K562 (cell line): ENCODE measurements at regions not wholly inside any gene's neighbourhood (a gene's known extent, or its start where the extent isn't known, plus 50 kb on each side); places are given as distances from the start of the nearest gene placed in this dataset.

Experiments used
- ATAC-seq: fragments of 200-7000 bp; cut with Tn5 transposase; 3 replicates; pipeline ENCODE4 v1.9.1; 2020; ENCODE audit warnings: moderate library complexity
- BruUV-seq: library from RNA; stranded (reverse); fragments of 400-500 nt; replicated peaks from 2 replicates; lab custom pipeline; 2021; lab: Mats Ljungman, UMichigan
- CTCF ChIA-PET: fragments of 300-600 bp; formaldehyde crosslinking; extraction: SDS; loops from one replicate; lab custom pipeline; 2021; ENCODE audit warnings: low intra/inter-chr PET ratio; lab: Yijun Ruan, JAX
- POLR2A ChIA-PET: fragments of 300-600, 350-650 bp; sonication (Branson Sonifier 250); formaldehyde crosslinking; extraction: SDS; loops from one replicate; lab custom pipeline; 2021; ENCODE audit warnings: antibody characterized with exemption, inconsistent platforms; lab: Yijun Ruan, JAX
- DNase-seq, 4 experiments: peaks; one replicate each; pipeline versions ENCODE4 v3.0.0 to v3.0.0-alpha.2; 2011 to 2018; ENCODE audit warnings: low spot score in 3 of 4, mixed read lengths in 3 of 4; ENCODE audit errors: extremely low read depth in 1 of 4
- FAIRE-seq: peaks from 2 replicates; lab custom pipeline; 2011; peaks lifted over from hg19 to GRCh38; lab: Jason Lieb, UNC
- H2AFZ ChIP-seq: 2 replicates; pipeline ENCODE4 v1.6.0; 2011; ENCODE audit warnings: low read depth, low read length, control low read depth, inconsistent platforms
- H3K27ac ChIP-seq: fragments of 200-600 bp; 3 replicates; pipeline ENCODE4 v1.8.0; 2011; ENCODE audit warnings: low read depth, mild to moderate bottlenecking, control low read depth, inconsistent platforms, low read length, moderate library complexity, mixed read lengths; ENCODE audit errors: extremely low read depth
- H3K27me3 ChIP-seq, 2 experiments: fragments of 300-600 bp in 1 of 2; 2 replicates in 1 of 2; 3 replicates in 1 of 2; pipeline versions ENCODE4 v1.6.0 to v1.8.0; 2011; ENCODE audit warnings: inconsistent platforms in 2 of 2, low read length in 2 of 2, mild to moderate bottlenecking in 1 of 2, mixed read lengths in 1 of 2, moderate library complexity in 1 of 2; ENCODE audit not compliant: control insufficient read depth in 2 of 2, insufficient read depth in 2 of 2
- H3K36me3 ChIP-seq: fragments of 300-600 bp; 3 replicates; pipeline ENCODE4 v1.8.0; 2011; ENCODE audit warnings: mild to moderate bottlenecking, low read length, inconsistent platforms; ENCODE audit not compliant: control insufficient read depth, insufficient read depth
- H3K4me1 ChIP-seq, 2 experiments: fragments of 200-600 bp in 1 of 2; replicated peaks in 1 of 2; 2 replicates in 1 of 2; 3 replicates in 1 of 2; pipeline versions ENCODE4 v1.5.1 to v1.8.0; 2011; ENCODE audit warnings: inconsistent platforms in 2 of 2, low read length in 2 of 2, mild to moderate bottlenecking in 1 of 2, mixed read lengths in 1 of 2, moderate library complexity in 1 of 2; ENCODE audit not compliant: control insufficient read depth in 2 of 2, insufficient read depth in 2 of 2
- H3K4me2 ChIP-seq: 2 replicates; pipeline ENCODE4 v1.6.1; 2011; ENCODE audit warnings: low read length, control low read depth, inconsistent platforms, mixed read lengths; ENCODE audit not compliant: insufficient read depth
- H3K4me3 ChIP-seq: fragments of 200-600 bp; sonication (generic), shearing (Covaris generic); 2 replicates; pipeline ENCODE4 v1.5.1; 2016; ENCODE audit warnings: control low read depth, inconsistent platforms
- H3K79me2 ChIP-seq: fragments of 200-600 bp; 3 replicates; pipeline ENCODE4 v1.8.0; 2011; ENCODE audit warnings: low read length, inconsistent platforms; ENCODE audit not compliant: control insufficient read depth, insufficient read depth
- H3K9ac ChIP-seq, 2 experiments: 2 replicates each; pipeline versions ENCODE4 v1.6.0 to v1.6.1; 2011; ENCODE audit warnings: low read depth in 2 of 2, low read length in 2 of 2, control low read depth in 1 of 2, inconsistent platforms in 1 of 2, mild to moderate bottlenecking in 1 of 2, mixed read lengths in 1 of 2; ENCODE audit not compliant: insufficient read depth in 1 of 2
- H3K9me1 ChIP-seq: one replicate; pipeline ENCODE4 v1.6.0; 2011; ENCODE audit warnings: inconsistent platforms, mild to moderate bottlenecking, low read length, moderate library complexity; ENCODE audit not compliant: control insufficient read depth, insufficient read depth
- H3K9me3 ChIP-seq: replicated peaks from 2 replicates; pipeline ENCODE4 v1.5.1; 2011; ENCODE audit warnings: low read depth, low read length, inconsistent platforms; ENCODE audit not compliant: control insufficient read depth, insufficient read depth
- H4K20me1 ChIP-seq: replicated peaks from 2 replicates; pipeline ENCODE4 v1.6.1; 2011; ENCODE audit warnings: low read length, inconsistent platforms, mixed read lengths; ENCODE audit not compliant: control insufficient read depth, insufficient read depth
- ELF4 ChIP-seq: fragments of 450-650 bp; formaldehyde crosslinking; IDR thresholded peaks from 2 replicates; pipeline ENCODE4 v1.4.0; 2022; ENCODE audit warnings: missing genetic modification characterization
- GABPA ChIP-seq: fragments of 200-800 bp; sonication (Bioruptor generic); conservative IDR thresholded peaks from 2 replicates; pipeline ENCODE4 v1.6.1; 2016; ENCODE audit warnings: low read depth, missing genetic modification characterization, missing compliant biosample characterization
- HIVEP1 ChIP-seq: fragments of 250-450 bp; sonication (Bioruptor Pico); IDR thresholded peaks from 2 replicates; pipeline ENCODE4 v1.4.0; 2020; ENCODE audit warnings: mild to moderate bottlenecking
- PATZ1 ChIP-seq: fragments of 250-450 bp; sonication (Bioruptor Pico); IDR thresholded peaks from 2 replicates; pipeline ENCODE4 v1.5.0; 2020; ENCODE audit warnings: mild to moderate bottlenecking, borderline replicate concordance
- PURB ChIP-seq: sonication (generic); formaldehyde crosslinking; IDR thresholded peaks from 2 replicates; pipeline ENCODE4 v1.9.0; 2021; ENCODE audit warnings: low read depth, mild to moderate bottlenecking, missing genetic modification reagents
- RBM17 ChIP-seq: fragments of 200-400 bp; formaldehyde crosslinking; IDR thresholded peaks from 2 replicates; pipeline ENCODE4 v1.6.1; 2017; ENCODE audit warnings: low read depth, mild to moderate bottlenecking, low read length, borderline replicate concordance
- SLC30A9 ChIP-seq: fragments of 250-450 bp; sonication (Bioruptor Pico); IDR thresholded peaks from 2 replicates; pipeline ENCODE4 v1.8.0; 2022; ENCODE audit warnings: mild to moderate bottlenecking, moderate library complexity
- ZNF197 ChIP-seq: fragments of 200-800 bp; sonication (Bioruptor generic); IDR thresholded peaks from 2 replicates; pipeline ENCODE4 v1.6.1; 2016; ENCODE audit warnings: low read depth, missing genetic modification characterization, missing compliant biosample characterization
- WGBS: fragments of 100-300 bp; shearing (Covaris generic); methylation state at CpG from one replicate; pipeline ENCODE4 v1.1.6; 2016; ENCODE audit warnings: low coverage, mixed read lengths; ENCODE audit not compliant: insufficient coverage; ENCODE audit errors: missing lambda C conversion rate; 5-methylcytosine and 5-hydroxymethylcytosine counted together
- in situ Hi-C: fragments of 300-500 bp; cut with MboI; formaldehyde crosslinking; loops from 4 replicates; pipeline ENCODE4 v1.15.0; 2018; ENCODE audit warnings: inconsistent platforms, mixed read lengths
- intact Hi-C: fragments of 100-400 bp; cut with micrococcal nuclease; formaldehyde crosslinking; loops from 2 replicates; pipeline ENCODE4 v1.14.2; 2022

GRCh38 chr13:80249516-80250212 lies 91.3 kb downstream of the SPRY2 start:
- BruUV-seq, result no TSS peak
- Histone ChIP-seq H3K4me2 (no peak overlapping the region), H3K27me3 (no peaks in the 10 kb centered on the region), H3K9me1 (no peaks in the 10 kb centered on the region), H3K9me3 (no peaks in the 10 kb centered on the region), H3K36me3 (no peaks in the 10 kb centered on the region), H3K9ac (no peak overlapping the region), H3K4me1 (no peaks in the 10 kb centered on the region), H2AFZ (no peak overlapping the region), H3K27ac (no peak overlapping the region), H3K79me2 (no peaks in the 10 kb centered on the region), H3K4me3 (no peak overlapping the region), H4K20me1 (no peaks in the 10 kb centered on the region)
- DNase-seq, result no peak
- CTCF ChIA-PET, result no interaction called here
- TF ChIP-seq GABPA (tag) (no peak), ZNF197 (CRISPR knock-in tag) (no peak)
- no peak for FAIRE-seq
- in situ Hi-C loops (no loop called here), intact Hi-C loops (no loop called here)
- ATAC-seq, result no peak
- POLR2A ChIA-PET, result no interaction called here
- WGBS, result 0% methylated on average over 1 of the region's 1 CpG

- H3K27ac ChIP-seq, result no peak overlapping the region
- no peaks in the 10 kb centered on the region for H3K9me1 ChIP-seq
- H3K27me3 ChIP-seq, result no peaks in the 10 kb centered on the region; a peak in 1 of 5 replicates
- POLR2A ChIA-PET, result no interaction called here
- 0% methylated on average over 4 of the region's 4 CpGs for WGBS
- H3K9ac ChIP-seq, result no peak overlapping the region
- no TSS peak for BruUV-seq
- no peak overlapping the region for H3K4me3 ChIP-seq
- intact Hi-C loops (no loop called here), in situ Hi-C loops (no loop called here)
- H3K4me1 ChIP-seq, result no peaks in the 10 kb centered on the region
- no peak for DNase-seq
- H2AFZ ChIP-seq, result no peak overlapping the region
- TF ChIP-seq PURB (no peak), HIVEP1 (CRISPR knock-in tag) (no peak), RBM17 (no peak), ELF4 (CRISPR knock-in tag) (no peak), PATZ1 (no peak), SLC30A9 (CRISPR knock-in tag) (no peak)
- no peak overlapping the region for H3K4me2 ChIP-seq
- FAIRE-seq, result no peak
- ATAC-seq, result no peak
- no peaks in the 10 kb centered on the region for H4K20me1 ChIP-seq
- H3K36me3 ChIP-seq, result no peaks in the 10 kb centered on the region
- H3K9me3 ChIP-seq, result no peaks in the 10 kb centered on the region
- H3K79me2 ChIP-seq, result no peaks in the 10 kb centered on the region
- CTCF ChIA-PET, result no interaction called here
Measured at GRCh38 chr13:80245162-80245733, 95.7 kb downstream of the SPRY2 start.
